ENCODE measurements at regions not wholly inside any gene's neighbourhood (a gene's known extent, or its start where the extent isn't known, plus 50 kb on each side); places are given as distances from the start of the nearest gene placed in this dataset.
A peak's percentile ranks its signal among the peaks of the same experiment; 100 is the strongest.
"Not testable (repeated sequence)": the region's sequence is repeated elsewhere in the genome, so short reads cannot be mapped to it uniquely, and the experiment has no call there.

DNA sequence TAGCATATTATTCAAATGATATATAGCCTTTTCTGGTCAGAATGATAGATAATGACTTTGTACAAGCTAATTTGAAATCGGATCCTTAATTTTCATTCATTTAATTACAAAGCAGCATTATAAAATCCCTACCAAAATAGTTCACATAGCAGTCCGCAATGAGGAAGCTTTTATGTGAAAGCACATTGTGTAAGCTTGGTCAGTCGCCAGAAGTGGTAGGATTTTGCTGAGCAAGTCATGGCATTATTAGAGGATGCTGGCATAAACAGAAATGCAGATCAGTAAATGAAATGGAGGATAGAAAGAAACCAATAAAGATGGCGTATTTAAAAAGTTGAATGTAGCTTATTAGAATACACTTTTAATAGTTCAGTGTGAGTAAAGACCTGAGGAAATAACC lies 93.2 kb upstream of the DIAPH2 start:
- no peaks in the 10 kb centered on the region for H3K4me1 ChIP-seq (ENCODE audit: control insufficient read depth, insufficient read depth, low read length)
- H3K27me3 ChIP-seq (ENCODE audit: control insufficient read depth, insufficient read depth, low read length): no peaks in the 10 kb centered on the region
- no peak overlapping the region for H3K4me3 ChIP-seq (ENCODE audit: low read length)
- peak; percentile 50 for DNase-seq
- H3K27ac ChIP-seq (ENCODE audit: low read length): no peak overlapping the region
- no peaks in the 10 kb centered on the region for H3K36me3 ChIP-seq (ENCODE audit: control insufficient read depth, insufficient read depth, low read length)
- WGBS (ENCODE audit: insufficient coverage): 50% methylated on average over 1 of the region's 4 CpGs
- H3K9me3 ChIP-seq (replicated peaks; ENCODE audit: control insufficient read depth, low read depth, low read length): no peaks in the 10 kb centered on the region

DNA sequence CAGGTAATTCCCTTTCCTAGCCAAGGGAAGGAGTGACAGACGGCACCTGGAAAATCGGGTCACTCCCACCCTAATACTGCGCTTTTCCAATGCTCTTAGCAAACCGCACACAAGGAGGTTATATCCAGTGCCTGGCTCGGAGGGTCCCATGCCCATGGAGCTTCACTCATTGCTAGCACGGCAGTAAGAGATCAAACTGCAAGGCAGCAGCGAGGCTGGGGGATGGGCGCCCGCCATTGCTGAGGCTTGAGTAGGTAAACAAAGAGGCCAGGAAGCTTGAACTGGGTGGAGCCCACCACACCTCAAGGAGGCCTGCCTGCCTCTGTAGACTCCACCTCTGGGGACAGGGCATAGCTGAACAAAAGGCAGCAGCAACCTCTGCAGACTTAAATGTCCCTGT lies 86.8 kb upstream of the DIAPH2 start:
- WGBS (ENCODE audit: insufficient coverage): 89% methylated on average over 7 of the region's 9 CpGs

DNA sequence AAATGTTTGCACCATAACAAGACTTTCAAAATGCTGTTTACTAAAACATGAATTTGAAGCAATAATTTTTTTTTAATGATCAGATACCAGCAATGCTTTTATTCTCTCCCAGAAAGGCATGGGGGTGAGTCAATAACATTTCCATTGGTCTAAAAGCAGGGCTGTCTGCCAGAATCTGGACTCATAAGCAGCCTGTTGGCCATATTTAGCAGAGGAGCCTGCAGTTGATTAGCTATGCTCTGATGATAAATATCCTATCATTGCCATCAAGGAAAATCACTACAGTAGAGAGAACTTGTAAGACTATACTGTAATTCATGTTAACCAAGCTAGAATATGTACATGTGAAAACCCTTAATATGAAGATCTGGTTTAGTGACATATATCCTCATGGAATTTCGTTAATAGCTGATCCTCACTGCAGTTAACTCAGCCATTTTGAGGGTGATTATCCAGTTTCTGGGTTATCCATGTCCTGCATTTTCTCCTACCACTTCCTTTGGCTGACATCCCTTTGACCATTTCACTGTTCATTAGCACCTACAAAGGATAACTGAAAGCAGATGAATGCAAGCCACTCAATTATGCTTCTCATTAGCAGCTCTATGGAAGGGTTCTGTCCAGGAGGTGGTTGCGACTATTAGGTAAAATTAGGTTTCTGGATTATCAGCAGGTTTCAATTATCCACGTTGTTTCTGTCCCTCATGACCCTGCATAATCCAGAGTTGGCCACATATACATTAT lies 72.9 kb upstream of the DIAPH2 start:
- DNase-seq: peak; percentile 26
- Histone ChIP-seq H3K4me1 (ENCODE audit: control insufficient read depth, insufficient read depth, low read length) (no peaks in the 10 kb centered on the region), H3K9me3 (replicated peaks; ENCODE audit: control insufficient read depth, low read depth, low read length) (no peaks in the 10 kb centered on the region), H3K27ac (ENCODE audit: low read length) (no peak overlapping the region), H3K4me3 (ENCODE audit: low read length) (no peak overlapping the region), H3K27me3 (ENCODE audit: control insufficient read depth, insufficient read depth, low read length) (peaks cover 3% of the 10 kb centered on the region), H3K36me3 (ENCODE audit: control insufficient read depth, insufficient read depth, low read length) (no peaks in the 10 kb centered on the region)
- no CpG with 5 or more reads among the region's 3 CpGs for WGBS (ENCODE audit: insufficient coverage)

More for the DNA sequence above, 86.8 kb upstream of the DIAPH2 start:
- H3K27me3 ChIP-seq (ENCODE audit: control insufficient read depth, insufficient read depth, low read length); H3K4me1 ChIP-seq (ENCODE audit: control insufficient read depth, insufficient read depth, low read length); H3K4me3 ChIP-seq (ENCODE audit: low read length); H3K27ac ChIP-seq (ENCODE audit: low read length); H3K9me3 ChIP-seq (replicated peaks; ENCODE audit: control insufficient read depth, low read depth, low read length); DNase-seq; H3K36me3 ChIP-seq (ENCODE audit: control insufficient read depth, insufficient read depth, low read length): not testable (repeated sequence)

DNA sequence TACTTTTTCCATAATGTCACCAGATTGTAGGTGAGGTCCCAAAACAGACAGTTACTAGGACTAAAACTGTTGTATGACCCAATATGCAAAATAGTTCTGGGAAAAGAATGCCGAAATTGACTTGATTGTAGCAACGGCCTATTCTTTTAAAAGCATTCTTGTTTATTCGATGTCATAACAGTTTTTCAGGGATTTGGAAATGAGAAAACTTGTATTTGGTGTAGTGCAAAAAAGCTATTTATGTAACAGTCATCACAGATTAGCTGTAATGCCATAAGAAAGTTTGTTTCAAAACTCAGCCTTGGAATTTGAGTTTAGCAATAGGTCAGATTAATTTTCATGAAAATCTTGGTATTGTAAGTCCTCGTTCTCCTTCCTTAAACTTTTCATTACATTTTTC lies 69.2 kb upstream of the DIAPH2 start:
- H3K4me3 ChIP-seq (ENCODE audit: low read length): no peak overlapping the region
- H3K9me3 ChIP-seq (replicated peaks; ENCODE audit: control insufficient read depth, low read depth, low read length): no peaks in the 10 kb centered on the region
- H3K36me3 ChIP-seq (ENCODE audit: control insufficient read depth, insufficient read depth, low read length): no peaks in the 10 kb centered on the region
- DNase-seq: no peak
- H3K27ac ChIP-seq (ENCODE audit: low read length): no peak overlapping the region
- H3K27me3 ChIP-seq (ENCODE audit: control insufficient read depth, insufficient read depth, low read length): peaks cover 3% of the 10 kb centered on the region
- WGBS (ENCODE audit: insufficient coverage): no CpG with 5 or more reads among the region's 4 CpGs
- no peaks in the 10 kb centered on the region for H3K4me1 ChIP-seq (ENCODE audit: control insufficient read depth, insufficient read depth, low read length)

DNA sequence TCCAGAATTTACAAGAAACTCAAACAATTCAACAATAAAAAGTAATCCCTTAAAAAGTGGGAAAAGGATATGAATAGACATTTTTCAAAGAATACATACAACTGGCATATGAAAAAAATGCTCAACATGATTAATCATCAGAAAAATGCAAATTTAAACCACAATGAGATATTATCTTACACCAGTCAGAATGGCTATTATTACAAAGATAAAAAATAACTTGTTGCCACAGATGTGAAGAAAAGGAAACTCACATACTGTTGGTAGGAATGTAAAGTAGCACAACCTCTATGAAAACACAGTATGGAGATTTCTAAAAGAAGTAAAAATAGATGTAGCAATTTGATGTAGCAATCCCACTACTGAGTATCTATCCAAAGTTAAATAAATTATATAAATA lies 65.1 kb upstream of the DIAPH2 start:
- Histone ChIP-seq H3K27me3 (ENCODE audit: control insufficient read depth, insufficient read depth, low read length) (no peaks in the 10 kb centered on the region), H3K36me3 (ENCODE audit: control insufficient read depth, insufficient read depth, low read length) (no peaks in the 10 kb centered on the region), H3K9me3 (replicated peaks; ENCODE audit: control insufficient read depth, low read depth, low read length) (no peaks in the 10 kb centered on the region), H3K27ac (ENCODE audit: low read length) (no peak overlapping the region), H3K4me3 (ENCODE audit: low read length) (no peak overlapping the region), H3K4me1 (ENCODE audit: control insufficient read depth, insufficient read depth, low read length) (no peaks in the 10 kb centered on the region)
- DNase-seq: no peak

DNA sequence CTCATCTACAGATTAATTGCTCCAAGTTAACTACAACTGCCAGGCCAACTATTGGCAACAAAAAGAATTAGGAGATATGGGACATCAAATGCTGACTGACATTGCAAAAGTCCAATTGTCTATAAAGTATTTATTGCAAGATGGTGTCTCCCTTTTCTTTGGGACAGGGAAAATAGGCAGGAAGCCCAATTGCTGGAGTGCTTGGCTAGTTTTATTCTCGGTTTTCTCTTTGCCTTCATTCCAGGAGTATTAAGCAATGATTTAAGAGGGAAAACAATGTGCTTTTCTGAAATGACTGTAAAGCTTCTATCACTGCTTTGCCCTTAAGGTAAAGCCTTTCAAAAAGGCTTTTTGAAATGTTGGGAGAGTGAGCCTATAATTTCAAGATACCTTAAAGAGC lies 62.8 kb upstream of the DIAPH2 start:
- Histone ChIP-seq H3K4me3 (ENCODE audit: low read length) (no peak overlapping the region), H3K27ac (ENCODE audit: low read length) (no peak overlapping the region), H3K4me1 (ENCODE audit: control insufficient read depth, insufficient read depth, low read length) (no peaks in the 10 kb centered on the region), H3K9me3 (replicated peaks; ENCODE audit: control insufficient read depth, low read depth, low read length) (no peaks in the 10 kb centered on the region), H3K27me3 (ENCODE audit: control insufficient read depth, insufficient read depth, low read length) (no peaks in the 10 kb centered on the region), H3K36me3 (ENCODE audit: control insufficient read depth, insufficient read depth, low read length) (no peaks in the 10 kb centered on the region)
- DNase-seq: peak; percentile 16
- no CpG with 5 or more reads among the region's 1 CpG for WGBS (ENCODE audit: insufficient coverage)

Data from muscle of leg (tissue), 3 donors.